LHCN-M2 (cell line): ENCODE measurements at regions not wholly inside any gene's neighbourhood (a gene's known extent, or its start where the extent isn't known, plus 50 kb on each side); places are given as distances from the start of the nearest gene placed in this dataset.
"Not testable (repeated sequence)": the region's sequence is repeated elsewhere in the genome, so short reads cannot be mapped to it uniquely, and the experiment has no call there.

ENCODE experiments used
- DNase-seq: peaks from one replicate; pipeline ENCODE4 v3.0.0-alpha.2; 2012; ENCODE audit warnings: low read depth

GRCh38 chr4:124993838-124994237, 281.3 kb upstream of the ANKRD50 start:
- DNase-seq, result no peak

- DNase-seq, result no peak
Observed at GRCh38 chr4:124990398-124990797, 277.9 kb upstream of the ANKRD50 start.

GRCh38 chr4:124980276-124980752, 267.8 kb upstream of the ANKRD50 start:
- DNase-seq, result peak; percentile 10

- not testable (repeated sequence) for DNase-seq
Observed at GRCh38 chr4:124978536-124978935, 266.0 kb upstream of the ANKRD50 start.

- no peak for DNase-seq
Observed at GRCh38 chr4:124977045-124977444, 264.5 kb upstream of the ANKRD50 start.

GRCh38 chr4:124974152-124974551, 261.6 kb upstream of the ANKRD50 start:
- DNase-seq, result peak; percentile 5

GRCh38 chr4:124973716-124974115, 261.2 kb upstream of the ANKRD50 start:
- DNase-seq, result no peak

GRCh38 chr4:124970011-124970410, 257.5 kb upstream of the ANKRD50 start:
- DNase-seq, result peak; percentile 78

GRCh38 chr4:124965497-124965891, 253.0 kb upstream of the ANKRD50 start:
- DNase-seq, result no peak

- no peak for DNase-seq
Observed at GRCh38 chr4:124964852-124965496, 252.4 kb upstream of the ANKRD50 start.

GRCh38 chr4:124964251-124964650, 251.7 kb upstream of the ANKRD50 start:
- no peak for DNase-seq

GRCh38 chr4:124961138-124961750, 248.7 kb upstream of the ANKRD50 start:
- no peak for DNase-seq

- DNase-seq, result no peak
Observed at GRCh38 chr4:124958847-124959246, 246.3 kb upstream of the ANKRD50 start.

GRCh38 chr4:124955476-124955875, 242.9 kb upstream of the ANKRD50 start:
- no peak for DNase-seq

GRCh38 chr4:124954046-124954445, 241.5 kb upstream of the ANKRD50 start:
- DNase-seq, result no peak

- no peak for DNase-seq
Observed at GRCh38 chr4:124953486-124953885, 241.0 kb upstream of the ANKRD50 start.

- peak; percentile 62 for DNase-seq
Observed at GRCh38 chr4:124953061-124953460, 240.5 kb upstream of the ANKRD50 start.

- no peak for DNase-seq
Observed at GRCh38 chr4:124952601-124953000, 240.1 kb upstream of the ANKRD50 start.

- DNase-seq, result peak; percentile 73
Observed at GRCh38 chr4:124948976-124949597, 236.6 kb upstream of the ANKRD50 start.

- no peak for DNase-seq
Observed at GRCh38 chr4:124947622-124948265, 235.2 kb upstream of the ANKRD50 start.

- DNase-seq, result no peak
Observed at GRCh38 chr4:124946696-124947095, 234.2 kb upstream of the ANKRD50 start.

GRCh38 chr4:124945422-124945821, 232.9 kb upstream of the ANKRD50 start:
- peak; percentile 36 for DNase-seq
